CD4-positive, alpha-beta T cell treated with Interleukin-17A for 4 hours (primary cell): ENCODE measurements at regions not wholly inside any gene's neighbourhood (a gene's known extent, or its start where the extent isn't known, plus 50 kb on each side); places are given as distances from the start of the nearest gene placed in this dataset.

Experiments
- DNase-seq: peaks from one replicate; pipeline ENCODE4 v3.0.0-alpha.2; 2020; ENCODE audit warnings: mixed read lengths

- DNase-seq = no peak
These were observed 261.6 kb downstream of the VPS13C start for GRCh38 chr15:61798631-61799030.

- no peak for DNase-seq
These were observed 264.2 kb downstream of the VPS13C start for GRCh38 chr15:61796056-61796455.

GRCh38 chr15:61794881-61795280 is 265.4 kb downstream of the VPS13C start:
- DNase-seq = no peak

GRCh38 chr15:61794276-61794675 is 266.0 kb downstream of the VPS13C start:
- no peak for DNase-seq

- DNase-seq = no peak
These were observed 275.5 kb downstream of the VPS13C start for GRCh38 chr15:61784734-61785133.

GRCh38 chr15:61780278-61780980 is 279.8 kb downstream of the VPS13C start:
- DNase-seq = no peak

- DNase-seq = no peak
These were observed 282.6 kb downstream of the VPS13C start for GRCh38 chr15:61777689-61778088.

GRCh38 chr15:61769557-61769956 is 290.7 kb downstream of the VPS13C start:
- DNase-seq = no peak

GRCh38 chr15:61768131-61768530 is 292.1 kb downstream of the VPS13C start:
- DNase-seq = no peak

- DNase-seq = no peak
These were observed 295.3 kb downstream of the VPS13C start for GRCh38 chr15:61764981-61765380.

GRCh38 chr15:61764141-61764540 is 296.1 kb downstream of the VPS13C start:
- no peak for DNase-seq

- DNase-seq = no peak
These were observed 297.6 kb downstream of the VPS13C start for GRCh38 chr15:61762676-61763075.

GRCh38 chr15:61759639-61760038 is 300.6 kb downstream of the VPS13C start:
- no peak for DNase-seq

GRCh38 chr15:61756071-61756820 is 304.0 kb downstream of the VPS13C start:
- DNase-seq = no peak

- DNase-seq = no peak
These were observed 304.8 kb downstream of the VPS13C start for GRCh38 chr15:61755467-61755866.

- no peak for DNase-seq
These were observed 307.1 kb downstream of the VPS13C start for GRCh38 chr15:61753018-61753710.

GRCh38 chr15:61752001-61752400 is 308.2 kb downstream of the VPS13C start:
- no peak for DNase-seq

GRCh38 chr15:61750271-61751084 is 309.8 kb downstream of the VPS13C start:
- no peak for DNase-seq

- no peak for DNase-seq
These were observed 311.1 kb downstream of the VPS13C start for GRCh38 chr15:61749169-61749568.

GRCh38 chr15:61748529-61748928 is 311.7 kb downstream of the VPS13C start:
- DNase-seq = no peak

GRCh38 chr15:61746589-61746988 is 313.7 kb downstream of the VPS13C start:
- DNase-seq = no peak

GRCh38 chr15:61743345-61743909 is 316.8 kb downstream of the VPS13C start:
- DNase-seq = no peak

GRCh38 chr15:61742591-61742990 is 317.7 kb downstream of the VPS13C start:
- DNase-seq = no peak
